ENCODE measurements at regions not wholly inside any gene's neighbourhood (a gene's known extent, or its start where the extent isn't known, plus 50 kb on each side); places are given as distances from the start of the nearest gene placed in this dataset.

DNA sequence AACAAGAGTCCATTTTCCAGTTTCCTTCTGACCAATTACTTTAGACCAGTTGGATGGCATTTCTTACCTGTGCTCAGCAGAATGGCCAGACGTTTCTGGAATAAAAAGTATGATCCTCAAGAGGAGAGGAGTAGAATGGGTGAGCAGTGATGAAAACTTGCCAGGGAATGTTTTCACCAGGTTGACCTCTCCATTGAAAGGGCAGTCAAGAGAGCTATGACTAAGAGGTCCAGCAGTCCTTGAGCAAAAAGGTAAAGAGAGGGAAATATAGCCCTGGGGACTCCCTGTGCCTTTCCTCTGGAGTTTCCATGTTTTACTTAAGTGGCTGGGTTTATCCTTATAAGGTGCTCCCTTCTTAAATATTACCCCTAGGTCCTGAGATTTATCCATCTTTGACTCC lies 210.9 kb downstream of the TBX18 start:
- TF ChIP-seq, protein P1, sequence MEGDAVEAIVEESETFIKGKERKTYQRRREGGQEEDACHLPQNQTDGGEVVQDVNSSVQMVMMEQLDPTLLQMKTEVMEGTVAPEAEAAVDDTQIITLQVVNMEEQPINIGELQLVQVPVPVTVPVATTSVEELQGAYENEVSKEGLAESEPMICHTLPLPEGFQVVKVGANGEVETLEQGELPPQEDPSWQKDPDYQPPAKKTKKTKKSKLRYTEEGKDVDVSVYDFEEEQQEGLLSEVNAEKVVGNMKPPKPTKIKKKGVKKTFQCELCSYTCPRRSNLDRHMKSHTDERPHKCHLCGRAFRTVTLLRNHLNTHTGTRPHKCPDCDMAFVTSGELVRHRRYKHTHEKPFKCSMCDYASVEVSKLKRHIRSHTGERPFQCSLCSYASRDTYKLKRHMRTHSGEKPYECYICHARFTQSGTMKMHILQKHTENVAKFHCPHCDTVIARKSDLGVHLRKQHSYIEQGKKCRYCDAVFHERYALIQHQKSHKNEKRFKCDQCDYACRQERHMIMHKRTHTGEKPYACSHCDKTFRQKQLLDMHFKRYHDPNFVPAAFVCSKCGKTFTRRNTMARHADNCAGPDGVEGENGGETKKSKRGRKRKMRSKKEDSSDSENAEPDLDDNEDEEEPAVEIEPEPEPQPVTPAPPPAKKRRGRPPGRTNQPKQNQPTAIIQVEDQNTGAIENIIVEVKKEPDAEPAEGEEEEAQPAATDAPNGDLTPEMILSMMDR (IDR thresholded peaks at IDR 0.05; ENCODE audit: extremely low read depth in 1 of 2, insufficient read depth in 1 of 2, low read depth in 1 of 2, low read length in 2 of 2), result no peak
- no peak for TF ChIP-seq POLR2A (IDR thresholded peaks at IDR 0.05; ENCODE audit: low read depth, low read length)
- TF ChIP-seq FOS (IDR thresholded peaks at IDR 0.05; ENCODE audit: borderline replicate concordance, insufficient read depth, low read length), result no peak
